Lower leg skin (tissue), 3 donors: ENCODE measurements at regions not wholly inside any gene's neighbourhood (a gene's known extent, or its start where the extent isn't known, plus 50 kb on each side); places are given as distances from the start of the nearest gene placed in this dataset.

Experiments used
- POLR2A ChIP-seq, 2 donors: fragments of 450-650 bp; IDR thresholded peaks; one replicate each; pipeline ENCODE4 v1.6.1; 2016 to 2017; ENCODE audit warnings: antibody characterized with exemption in 2 of 2, mild to moderate bottlenecking in 1 of 2, moderate library complexity in 1 of 2
- TF ChIP-seq, protein P1 (sequence below), 3 donors: fragments of 450-650 bp; IDR thresholded peaks; one replicate each; pipeline ENCODE4 v1.5.1; 2016; ENCODE audit warnings: antibody characterized with exemption in 3 of 3, mild to moderate bottlenecking in 3 of 3, moderate library complexity in 2 of 3

- TF ChIP-seq POLR2A (IDR thresholded peaks at IDR 0.05), result no peak
- TF ChIP-seq, protein P1, sequence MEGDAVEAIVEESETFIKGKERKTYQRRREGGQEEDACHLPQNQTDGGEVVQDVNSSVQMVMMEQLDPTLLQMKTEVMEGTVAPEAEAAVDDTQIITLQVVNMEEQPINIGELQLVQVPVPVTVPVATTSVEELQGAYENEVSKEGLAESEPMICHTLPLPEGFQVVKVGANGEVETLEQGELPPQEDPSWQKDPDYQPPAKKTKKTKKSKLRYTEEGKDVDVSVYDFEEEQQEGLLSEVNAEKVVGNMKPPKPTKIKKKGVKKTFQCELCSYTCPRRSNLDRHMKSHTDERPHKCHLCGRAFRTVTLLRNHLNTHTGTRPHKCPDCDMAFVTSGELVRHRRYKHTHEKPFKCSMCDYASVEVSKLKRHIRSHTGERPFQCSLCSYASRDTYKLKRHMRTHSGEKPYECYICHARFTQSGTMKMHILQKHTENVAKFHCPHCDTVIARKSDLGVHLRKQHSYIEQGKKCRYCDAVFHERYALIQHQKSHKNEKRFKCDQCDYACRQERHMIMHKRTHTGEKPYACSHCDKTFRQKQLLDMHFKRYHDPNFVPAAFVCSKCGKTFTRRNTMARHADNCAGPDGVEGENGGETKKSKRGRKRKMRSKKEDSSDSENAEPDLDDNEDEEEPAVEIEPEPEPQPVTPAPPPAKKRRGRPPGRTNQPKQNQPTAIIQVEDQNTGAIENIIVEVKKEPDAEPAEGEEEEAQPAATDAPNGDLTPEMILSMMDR (IDR thresholded peaks at IDR 0.05), result no peak
Measured at GRCh38 chr3:178194539-178194938, 341.7 kb upstream of the KCNMB2 start.
